ENCODE measurements at regions not wholly inside any gene's neighbourhood (a gene's known extent, or its start where the extent isn't known, plus 50 kb on each side); places are given as distances from the start of the nearest gene placed in this dataset.

DNA sequence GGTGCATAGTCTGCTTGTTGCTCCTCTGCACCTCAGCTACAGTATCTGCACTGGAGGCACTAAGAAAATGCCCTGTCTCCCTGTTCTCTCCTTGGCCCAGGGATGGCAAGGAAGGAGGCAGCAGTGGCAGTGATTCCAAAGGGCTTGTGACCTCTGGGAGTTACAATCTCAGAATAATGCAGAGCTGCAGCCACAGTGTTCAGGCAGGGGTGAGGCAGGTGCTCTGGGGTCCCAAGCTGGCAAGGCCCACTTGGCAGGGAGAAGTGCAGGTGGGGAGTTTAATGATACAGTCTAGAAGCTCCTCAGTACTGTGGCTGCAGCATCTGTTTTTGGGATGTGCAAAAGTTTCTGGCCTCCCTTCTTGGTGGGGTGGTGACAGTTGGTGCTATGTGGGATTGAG lies 456.4 kb downstream of the CCSER2 start:
- Histone ChIP-seq H3K9ac (ENCODE audit: low read length) (no peak overlapping the region), H3K4me3 (ENCODE audit: low read depth, low read length) (no peak overlapping the region), H3K27me3 (ENCODE audit: control insufficient read depth, insufficient read depth, low read length) (no peaks in the 10 kb centered on the region), H3K36me3 (ENCODE audit: control insufficient read depth, insufficient read depth, low read length) (no peaks in the 10 kb centered on the region), H3K4me1 (ENCODE audit: control insufficient read depth, insufficient read depth, low read length) (0 out of 2 replicates have a peak, but pooled peaks cover 5% of the 10 kb centered on the region), H3K27ac (ENCODE audit: low read depth, low read length) (no peak overlapping the region), H3K9me3 (ENCODE audit: control insufficient read depth, insufficient read depth, low read depth, low read length) (no peaks in the 10 kb centered on the region)

DNA sequence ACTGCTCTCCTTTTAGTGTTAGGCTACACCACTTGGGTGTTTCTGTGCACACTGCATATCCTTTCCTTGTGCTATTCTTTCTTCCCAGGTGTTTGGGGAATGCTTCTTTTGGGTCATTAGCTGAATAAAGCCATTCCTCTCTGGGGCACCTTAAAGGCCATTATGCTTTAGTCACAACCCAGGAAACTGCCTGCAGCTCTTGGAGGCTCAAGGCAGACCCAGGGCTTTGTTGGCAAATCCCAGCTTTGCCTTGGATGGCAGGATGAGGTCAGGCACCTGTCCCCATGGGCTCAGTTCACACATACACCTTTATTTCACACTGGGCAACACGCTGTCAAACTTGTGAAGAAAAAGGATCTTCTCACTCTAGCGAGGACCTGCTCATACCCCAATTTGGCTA lies 460.6 kb downstream of the CCSER2 start:
- H3K36me3 ChIP-seq (ENCODE audit: control insufficient read depth, insufficient read depth, low read length): no peaks in the 10 kb centered on the region
- H3K27ac ChIP-seq (ENCODE audit: low read depth, low read length): no peak overlapping the region
- H3K4me3 ChIP-seq (ENCODE audit: low read depth, low read length): no peak overlapping the region
- no peaks in the 10 kb centered on the region for H3K9me3 ChIP-seq (ENCODE audit: control insufficient read depth, insufficient read depth, low read depth, low read length)
- no peak overlapping the region for H3K9ac ChIP-seq (ENCODE audit: low read length)
- H3K27me3 ChIP-seq (ENCODE audit: control insufficient read depth, insufficient read depth, low read length): 0 out of 2 replicates have a peak, but pooled peaks cover 5% of the 10 kb centered on the region
- no peaks in the 10 kb centered on the region for H3K4me1 ChIP-seq (ENCODE audit: control insufficient read depth, insufficient read depth, low read length)

- Histone ChIP-seq H3K27ac (ENCODE audit: low read depth, low read length) (no peak overlapping the region), H3K36me3 (ENCODE audit: control insufficient read depth, insufficient read depth, low read length) (no peaks in the 10 kb centered on the region), H3K9ac (ENCODE audit: low read length) (no peak overlapping the region), H3K27me3 (ENCODE audit: control insufficient read depth, insufficient read depth, low read length) (no peaks in the 10 kb centered on the region), H3K4me1 (ENCODE audit: control insufficient read depth, insufficient read depth, low read length) (no peaks in the 10 kb centered on the region), H3K9me3 (ENCODE audit: control insufficient read depth, insufficient read depth, low read depth, low read length) (no peaks in the 10 kb centered on the region), H3K4me3 (ENCODE audit: low read depth, low read length) (no peak overlapping the region)
These were observed 469.9 kb downstream of the CCSER2 start for GRCh38 chr10:84798312-84798711.

DNA sequence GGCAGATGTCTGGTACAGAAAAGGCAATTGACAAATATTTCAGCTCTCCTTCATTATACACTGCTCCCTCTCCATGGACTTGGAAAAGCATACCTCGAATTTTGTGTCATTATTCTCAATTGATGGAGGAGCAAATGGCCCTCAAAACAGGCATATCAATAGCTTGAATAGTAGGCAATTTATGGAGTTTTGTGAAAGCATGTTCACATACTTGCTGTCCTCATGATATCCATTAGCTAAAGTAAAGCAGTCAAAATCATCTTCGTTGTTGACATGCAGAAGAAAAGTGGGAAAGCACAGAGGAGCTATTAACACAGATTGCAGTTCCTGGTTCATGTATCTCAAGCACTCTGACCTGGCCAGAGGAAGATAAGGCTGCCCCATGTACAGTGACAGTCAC lies 472.8 kb downstream of the CCSER2 start:
- no peak overlapping the region for H3K4me3 ChIP-seq (ENCODE audit: low read depth, low read length)
- H3K27ac ChIP-seq (ENCODE audit: low read depth, low read length): no peak overlapping the region
- no peaks in the 10 kb centered on the region for H3K27me3 ChIP-seq (ENCODE audit: control insufficient read depth, insufficient read depth, low read length)
- no peaks in the 10 kb centered on the region for H3K9me3 ChIP-seq (ENCODE audit: control insufficient read depth, insufficient read depth, low read depth, low read length)
- no peak overlapping the region for H3K9ac ChIP-seq (ENCODE audit: low read length)
- H3K36me3 ChIP-seq (ENCODE audit: control insufficient read depth, insufficient read depth, low read length): no peaks in the 10 kb centered on the region
- no peaks in the 10 kb centered on the region for H3K4me1 ChIP-seq (ENCODE audit: control insufficient read depth, insufficient read depth, low read length)

GRCh38 chr10:84801916-84802315 lies 473.5 kb downstream of the CCSER2 start:
- no peaks in the 10 kb centered on the region for H3K4me1 ChIP-seq (ENCODE audit: control insufficient read depth, insufficient read depth, low read length)
- H3K9me3 ChIP-seq (ENCODE audit: control insufficient read depth, insufficient read depth, low read depth, low read length): no peaks in the 10 kb centered on the region
- no peak overlapping the region for H3K9ac ChIP-seq (ENCODE audit: low read length)
- no peaks in the 10 kb centered on the region for H3K27me3 ChIP-seq (ENCODE audit: control insufficient read depth, insufficient read depth, low read length)
- no peaks in the 10 kb centered on the region for H3K36me3 ChIP-seq (ENCODE audit: control insufficient read depth, insufficient read depth, low read length)
- H3K27ac ChIP-seq (ENCODE audit: low read depth, low read length): no peak overlapping the region
- no peak overlapping the region for H3K4me3 ChIP-seq (ENCODE audit: low read depth, low read length)

- no peaks in the 10 kb centered on the region for H3K9me3 ChIP-seq (ENCODE audit: control insufficient read depth, insufficient read depth, low read depth, low read length)
- no peaks in the 10 kb centered on the region for H3K4me1 ChIP-seq (ENCODE audit: control insufficient read depth, insufficient read depth, low read length)
- no peaks in the 10 kb centered on the region for H3K36me3 ChIP-seq (ENCODE audit: control insufficient read depth, insufficient read depth, low read length)
- H3K4me3 ChIP-seq (ENCODE audit: low read depth, low read length): no peak overlapping the region
- no peak overlapping the region for H3K9ac ChIP-seq (ENCODE audit: low read length)
- no peak overlapping the region for H3K27ac ChIP-seq (ENCODE audit: low read depth, low read length)
- H3K27me3 ChIP-seq (ENCODE audit: control insufficient read depth, insufficient read depth, low read length): no peaks in the 10 kb centered on the region
These were observed 476.8 kb downstream of the CCSER2 start for GRCh38 chr10:84805149-84805548.

DNA sequence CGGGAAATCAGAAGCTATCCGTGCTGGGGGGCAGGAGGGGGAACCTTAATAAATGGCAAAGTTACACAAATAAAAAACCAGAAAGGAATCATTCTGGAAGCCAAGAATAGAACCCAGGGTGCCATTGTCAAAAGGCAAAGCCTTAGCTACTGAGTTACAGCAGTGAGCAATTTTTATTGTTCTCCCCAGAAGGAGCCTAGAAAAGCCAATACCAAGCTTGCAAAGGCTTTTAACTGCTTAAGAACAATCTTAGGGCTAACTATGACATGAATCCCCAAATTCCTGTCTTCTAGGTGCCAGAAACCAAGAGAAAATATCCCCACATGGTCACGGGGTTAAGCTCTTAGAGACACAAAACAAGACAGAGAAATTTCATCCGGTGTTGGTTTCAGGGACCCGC lies 482.7 kb downstream of the CCSER2 start:
- no peaks in the 10 kb centered on the region for H3K27me3 ChIP-seq (ENCODE audit: control insufficient read depth, insufficient read depth, low read length)
- H3K9ac ChIP-seq (ENCODE audit: low read length): no peak overlapping the region
- no peak overlapping the region for H3K4me3 ChIP-seq (ENCODE audit: low read depth, low read length)
- H3K27ac ChIP-seq (ENCODE audit: low read depth, low read length): no peak overlapping the region
- peaks cover 4% of the 10 kb centered on the region; the same call in 1 of the 2 replicates for H3K4me1 ChIP-seq (ENCODE audit: control insufficient read depth, insufficient read depth, low read length)
- H3K9me3 ChIP-seq (ENCODE audit: control insufficient read depth, insufficient read depth, low read depth, low read length): no peaks in the 10 kb centered on the region
- no peaks in the 10 kb centered on the region for H3K36me3 ChIP-seq (ENCODE audit: control insufficient read depth, insufficient read depth, low read length)

- Histone ChIP-seq H3K4me3 (ENCODE audit: low read depth, low read length) (no peak overlapping the region), H3K9me3 (ENCODE audit: control insufficient read depth, insufficient read depth, low read depth, low read length) (no peaks in the 10 kb centered on the region), H3K4me1 (ENCODE audit: control insufficient read depth, insufficient read depth, low read length) (no peaks in the 10 kb centered on the region), H3K27ac (ENCODE audit: low read depth, low read length) (no peak overlapping the region), H3K27me3 (ENCODE audit: control insufficient read depth, insufficient read depth, low read length) (no peaks in the 10 kb centered on the region), H3K9ac (ENCODE audit: low read length) (no peak overlapping the region), H3K36me3 (ENCODE audit: control insufficient read depth, insufficient read depth, low read length) (no peaks in the 10 kb centered on the region)
These were observed 490.6 kb downstream of the CCSER2 start for GRCh38 chr10:84818961-84819360.

- Histone ChIP-seq H3K27ac (ENCODE audit: low read depth, low read length) (no peak overlapping the region), H3K4me1 (ENCODE audit: control insufficient read depth, insufficient read depth, low read length) (no peaks in the 10 kb centered on the region), H3K4me3 (ENCODE audit: low read depth, low read length) (no peak overlapping the region), H3K9ac (ENCODE audit: low read length) (no peak overlapping the region), H3K9me3 (ENCODE audit: control insufficient read depth, insufficient read depth, low read depth, low read length) (no peaks in the 10 kb centered on the region), H3K27me3 (ENCODE audit: control insufficient read depth, insufficient read depth, low read length) (no peaks in the 10 kb centered on the region), H3K36me3 (ENCODE audit: control insufficient read depth, insufficient read depth, low read length) (no peaks in the 10 kb centered on the region)
These were observed 491.7 kb downstream of the CCSER2 start for GRCh38 chr10:84820120-84820519.

- no peak overlapping the region for H3K27ac ChIP-seq (ENCODE audit: low read depth, low read length)
These were observed 492.2 kb downstream of the CCSER2 start for GRCh38 chr10:84820596-84820995.

DNA sequence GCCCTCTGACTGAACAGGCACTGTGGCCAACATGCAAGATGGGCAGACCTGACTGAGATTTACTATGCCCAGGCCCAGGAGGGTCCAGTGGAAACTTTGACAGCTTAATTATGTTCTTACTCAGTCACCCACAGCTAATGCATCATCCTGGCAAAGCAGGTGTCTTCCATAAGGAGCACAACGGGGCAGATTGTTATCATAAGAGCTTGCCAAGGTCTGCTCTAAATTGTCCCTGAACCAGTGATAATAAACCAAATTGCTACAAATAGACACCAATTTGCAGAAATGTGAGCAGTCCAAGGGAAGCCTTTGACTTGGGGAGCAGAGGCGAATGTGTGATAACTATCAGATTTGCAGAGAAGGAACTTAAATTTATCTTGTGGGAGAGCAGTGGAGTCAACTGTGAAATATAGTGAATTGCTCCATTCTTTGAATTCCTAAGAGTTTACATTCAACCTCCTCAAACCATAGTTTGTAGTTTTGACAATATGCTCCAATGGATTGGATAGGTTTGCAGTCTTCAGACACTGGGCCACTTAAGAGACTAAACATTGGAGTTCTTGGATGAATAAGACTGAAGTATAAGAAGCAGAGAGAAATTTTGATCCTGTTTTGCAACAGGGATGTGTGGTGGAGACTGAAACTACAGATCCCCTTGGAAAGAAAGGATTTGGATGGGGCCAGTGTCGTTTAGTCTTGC lies 494.7 kb downstream of the CCSER2 start:
- Histone ChIP-seq H3K4me1 (ENCODE audit: control insufficient read depth, insufficient read depth, low read length) (peaks cover 4% of the 10 kb centered on the region; the same call in 1 of the 2 replicates), H3K36me3 (ENCODE audit: control insufficient read depth, insufficient read depth, low read length) (no peaks in the 10 kb centered on the region), H3K9ac (ENCODE audit: low read length) (no peak overlapping the region), H3K27me3 (ENCODE audit: control insufficient read depth, insufficient read depth, low read length) (no peaks in the 10 kb centered on the region), H3K9me3 (ENCODE audit: control insufficient read depth, insufficient read depth, low read depth, low read length) (no peaks in the 10 kb centered on the region), H3K4me3 (ENCODE audit: low read depth, low read length) (no peak overlapping the region), H3K27ac (ENCODE audit: low read depth, low read length) (no peak overlapping the region)

More at GRCh38 chr10:84820596-84820995, 492.2 kb downstream of the CCSER2 start:
- H3K9ac ChIP-seq (ENCODE audit: low read length): no peak overlapping the region
- no peaks in the 10 kb centered on the region for H3K4me1 ChIP-seq (ENCODE audit: control insufficient read depth, insufficient read depth, low read length)
- H3K27me3 ChIP-seq (ENCODE audit: control insufficient read depth, insufficient read depth, low read length): no peaks in the 10 kb centered on the region
- no peaks in the 10 kb centered on the region for H3K9me3 ChIP-seq (ENCODE audit: control insufficient read depth, insufficient read depth, low read depth, low read length)
- no peak overlapping the region for H3K4me3 ChIP-seq (ENCODE audit: low read depth, low read length)
- no peaks in the 10 kb centered on the region for H3K36me3 ChIP-seq (ENCODE audit: control insufficient read depth, insufficient read depth, low read length)

Measured in HUES6 (cell line).